NCI-H1417 (cell line): ENCODE measurements at regions not wholly inside any gene's neighbourhood (a gene's known extent, or its start where the extent isn't known, plus 50 kb on each side); places are given as distances from the start of the nearest gene placed in this dataset.

Experiments used
- DNase-seq, 3 experiments: peaks; one replicate each; lab custom pipeline; 2025; lab: John Stamatoyannopoulos, UW

GRCh38 chr3:162125790-162126189 is 629.2 kb downstream of the OTOL1 start:
- no peak for DNase-seq

- DNase-seq, result peak in 2 of 3 experiments; percentile 6 to 73
Measured at GRCh38 chr3:162130582-162130981, 634.0 kb downstream of the OTOL1 start.

GRCh38 chr3:162132981-162133380 is 636.4 kb downstream of the OTOL1 start:
- DNase-seq, result no peak

GRCh38 chr3:162134571-162134970 is 638.0 kb downstream of the OTOL1 start:
- DNase-seq, result no peak

DNA sequence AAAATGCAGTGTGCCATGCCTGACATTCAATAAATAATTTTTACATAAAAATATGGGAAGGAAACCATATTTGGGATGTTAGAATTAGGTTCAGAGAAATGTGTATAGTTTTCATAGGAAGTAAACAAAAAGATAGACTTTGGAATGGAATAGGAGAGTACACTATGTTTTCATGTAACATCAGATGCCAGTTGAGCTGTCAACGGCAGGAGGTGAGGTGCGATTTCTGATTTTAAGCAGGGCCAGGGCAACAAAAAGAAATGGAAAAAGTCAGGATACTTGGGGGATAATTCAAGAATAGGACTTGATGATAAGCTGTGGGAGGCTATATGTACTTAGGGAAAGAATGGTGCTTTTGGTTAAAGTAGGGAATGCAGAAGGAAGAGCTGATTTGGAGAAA is 639.5 kb downstream of the OTOL1 start:
- DNase-seq, result no peak

GRCh38 chr3:162138509-162138908 is 641.9 kb downstream of the OTOL1 start:
- DNase-seq, result no peak

GRCh38 chr3:162139841-162140240 is 643.2 kb downstream of the OTOL1 start:
- no peak for DNase-seq

GRCh38 chr3:162141272-162141791 is 644.7 kb downstream of the OTOL1 start:
- DNase-seq, result no peak

GRCh38 chr3:162142511-162142910 is 645.9 kb downstream of the OTOL1 start:
- no peak for DNase-seq

DNA sequence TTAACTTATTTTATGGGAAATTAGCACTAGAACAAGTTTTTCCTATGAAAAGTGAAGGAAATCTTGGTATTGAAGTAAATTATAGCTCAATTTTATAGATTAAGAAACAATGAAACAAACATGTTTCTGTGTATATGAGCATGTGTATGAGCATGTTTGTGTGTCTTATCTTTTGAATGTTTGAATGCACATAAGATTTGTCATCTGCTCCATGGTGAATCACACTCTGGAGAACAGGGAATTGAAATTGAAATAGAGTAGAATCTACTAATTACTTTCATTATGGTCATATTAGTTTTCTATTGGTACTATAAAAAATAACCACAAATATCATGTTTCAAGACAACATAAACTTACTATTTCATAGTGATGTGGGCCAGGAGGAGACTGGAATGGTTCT is 646.6 kb downstream of the OTOL1 start:
- DNase-seq, result no peak

DNA sequence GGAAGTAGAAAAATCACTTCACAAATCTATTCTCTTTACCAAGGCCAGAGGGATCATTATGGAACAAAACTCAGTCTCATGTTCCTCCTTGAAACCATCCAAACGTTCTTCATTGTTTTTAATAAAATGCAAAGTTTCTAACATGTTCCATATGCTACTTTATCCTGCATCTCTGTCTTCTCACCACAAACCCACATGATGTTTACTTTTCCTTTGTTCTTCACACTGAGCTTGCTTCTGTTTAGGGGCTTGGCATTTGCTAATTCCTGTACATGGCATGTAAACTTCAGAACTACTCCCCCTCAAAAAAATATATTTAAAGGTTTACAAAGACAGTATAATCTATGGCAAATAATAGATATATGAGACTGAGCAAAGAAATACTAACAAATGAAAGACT is 651.4 kb downstream of the OTOL1 start:
- no peak for DNase-seq

GRCh38 chr3:162150790-162151189 is 654.2 kb downstream of the OTOL1 start:
- no peak for DNase-seq

DNA sequence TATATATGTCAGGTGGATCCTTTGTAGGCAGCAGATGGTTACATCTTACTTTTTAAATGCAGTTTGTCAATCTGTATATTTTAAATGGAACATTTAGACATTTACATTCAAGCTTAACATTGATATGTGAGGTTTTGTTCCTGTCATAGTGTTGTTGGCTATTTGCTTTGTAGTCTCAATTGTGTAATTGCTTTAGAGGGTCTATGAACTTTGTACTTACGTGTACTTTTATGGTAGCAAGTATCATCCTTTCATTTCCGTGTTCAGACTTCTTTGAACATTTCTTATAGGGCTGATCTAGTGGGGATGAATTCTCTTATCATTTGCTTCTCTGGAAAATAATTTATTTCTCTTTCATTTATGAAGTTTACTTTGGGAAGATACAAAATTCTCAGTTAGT is 656.0 kb downstream of the OTOL1 start:
- no peak for DNase-seq

- DNase-seq, result no peak
Measured at GRCh38 chr3:162161595-162161994, 665.0 kb downstream of the OTOL1 start.

DNA sequence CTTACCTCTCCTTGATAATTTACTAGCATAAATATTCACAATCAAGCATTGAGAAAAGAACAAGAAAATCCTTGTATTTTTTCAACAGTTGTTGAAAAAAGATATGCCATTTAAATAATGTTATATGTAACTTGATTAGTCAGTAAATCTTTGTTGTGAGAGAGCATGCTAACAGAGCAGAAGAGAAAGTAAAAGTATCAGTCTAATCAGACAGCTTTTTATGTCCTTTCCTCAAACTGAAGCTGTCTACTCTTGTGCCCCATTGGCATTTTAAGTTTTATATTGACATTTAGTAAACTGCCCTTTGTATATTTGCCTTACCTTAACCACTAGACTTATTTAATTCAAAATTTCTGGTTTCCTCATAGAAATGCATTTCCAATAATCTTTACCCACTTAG is 668.7 kb downstream of the OTOL1 start:
- DNase-seq, result no peak

DNA sequence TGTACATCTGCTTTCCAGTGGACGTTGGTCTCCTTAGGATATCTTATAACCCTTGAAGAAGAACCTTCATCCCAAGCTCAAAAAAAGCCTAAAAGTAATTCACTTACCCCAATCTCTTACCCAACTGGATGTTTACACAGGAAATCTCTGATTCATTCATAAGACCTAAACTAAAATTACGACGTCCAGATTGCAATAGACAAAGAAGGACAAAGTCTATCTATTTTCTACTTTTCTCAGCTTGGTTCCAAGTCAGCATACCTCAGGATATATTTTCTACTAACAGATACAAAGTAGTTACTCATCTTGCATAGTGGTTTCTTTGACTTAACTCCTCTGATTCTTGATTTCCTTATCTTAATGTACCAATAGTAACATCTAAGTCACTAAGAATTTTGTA is 669.9 kb downstream of the OTOL1 start:
- no peak for DNase-seq

- DNase-seq, result no peak
Measured at GRCh38 chr3:162168715-162169114, 672.1 kb downstream of the OTOL1 start.

- no peak for DNase-seq
Measured at GRCh38 chr3:162170581-162170980, 674.0 kb downstream of the OTOL1 start.

- DNase-seq, result no peak
Measured at GRCh38 chr3:162171970-162172369, 675.4 kb downstream of the OTOL1 start.

GRCh38 chr3:162175145-162175544 is 678.5 kb downstream of the OTOL1 start:
- no peak for DNase-seq

DNA sequence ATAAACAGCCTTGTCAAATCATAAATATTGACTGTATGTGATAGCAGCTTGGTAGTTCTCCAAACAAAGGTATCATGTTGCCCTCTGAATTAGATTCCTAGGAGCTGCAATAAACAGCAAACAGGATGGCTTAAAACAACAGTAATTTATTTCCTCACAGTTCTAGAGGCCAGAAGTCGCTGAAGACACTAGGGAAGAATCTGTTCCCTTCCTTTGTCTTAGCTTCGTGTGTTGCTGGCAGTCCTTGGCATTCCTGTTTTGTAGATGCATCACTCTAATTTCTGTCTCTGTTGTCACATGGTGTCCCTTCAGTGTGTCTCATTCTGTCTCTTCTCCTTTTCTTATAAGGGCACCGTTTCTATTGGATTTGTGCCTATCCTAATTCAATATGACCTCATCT is 679.3 kb downstream of the OTOL1 start:
- no peak for DNase-seq

DNA sequence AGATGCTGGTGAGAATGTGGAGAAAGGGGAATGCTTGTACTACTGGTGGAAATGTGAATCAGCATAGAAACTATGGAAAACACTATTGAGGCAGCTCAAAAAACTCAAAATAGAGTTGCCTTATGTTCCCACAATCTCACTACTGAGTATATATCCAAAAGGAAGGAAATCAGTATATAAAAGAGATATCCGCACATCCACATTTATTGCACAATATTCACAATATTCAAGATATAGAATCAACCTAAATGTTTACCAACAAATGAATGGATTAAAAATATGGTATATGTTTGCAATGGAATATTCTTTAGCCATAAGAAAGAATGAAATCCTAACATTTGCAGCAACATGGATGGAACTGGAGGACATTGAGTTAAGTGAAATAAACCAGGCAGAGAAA is 686.8 kb downstream of the OTOL1 start:
- DNase-seq, result no peak

- DNase-seq, result no peak
Measured at GRCh38 chr3:162192340-162193029, 695.9 kb downstream of the OTOL1 start.
